Endothelial cell of umbilical vein (primary cell): ENCODE measurements at regions not wholly inside any gene's neighbourhood (a gene's known extent, or its start where the extent isn't known, plus 50 kb on each side); places are given as distances from the start of the nearest gene placed in this dataset.

Experiments used
- BruUV-seq: library from RNA; stranded (reverse); fragments of 400-500 nt; replicated peaks from 2 replicates; lab custom pipeline; 2021; lab: Mats Ljungman, UMichigan
- CTCF ChIA-PET: fragments of 300-600, 350-600 bp; sonication (Branson Sonifier 250); formaldehyde crosslinking; loops from one replicate; lab custom pipeline; 2021; ENCODE audit warnings: antibody characterized with exemption, inconsistent platforms; lab: Charles Lee
- POLR2A ChIA-PET: fragments of 300-600, 350-600 bp; sonication (Branson Sonifier 250); formaldehyde crosslinking; loops from one replicate; lab custom pipeline; 2021; ENCODE audit warnings: antibody characterized with exemption, inconsistent platforms; lab: Charles Lee
- DNase-seq: peaks from one replicate; pipeline ENCODE4 v3.0.0-alpha.2; 2011; ENCODE audit warnings: low read depth, low spot score
- FAIRE-seq: peaks from 2 replicates; lab custom pipeline; 2011; peaks lifted over from hg19 to GRCh38; lab: Jason Lieb, UNC
- H2AFZ ChIP-seq: 2 replicates; pipeline ENCODE4 v1.6.0; 2012; ENCODE audit warnings: low read depth, low read length, control low read depth, inconsistent platforms
- H3K27ac ChIP-seq: 2 replicates; pipeline ENCODE4 v1.5.1; 2011; ENCODE audit warnings: low read depth, mild to moderate bottlenecking, control low read depth, low read length, moderate library complexity; ENCODE audit not compliant: insufficient read depth
- H3K27me3 ChIP-seq, 2 experiments: 2 replicates each; pipeline versions ENCODE4 v1.6.0 to v1.6.1; 2011; ENCODE audit warnings: low read length in 2 of 2, mixed read lengths in 1 of 2; ENCODE audit not compliant: control insufficient read depth in 2 of 2, insufficient read depth in 2 of 2
- H3K36me3 ChIP-seq, 2 experiments: 2 replicates in 1 of 2; 3 replicates in 1 of 2; pipeline ENCODE4 v1.5.1; 2011; ENCODE audit warnings: low read length in 2 of 2, mild to moderate bottlenecking in 1 of 2, moderate library complexity in 1 of 2; ENCODE audit not compliant: control insufficient read depth in 2 of 2, insufficient read depth in 2 of 2; ENCODE audit errors: extremely low read depth in 1 of 2
- H3K4me1 ChIP-seq: 3 replicates; pipeline ENCODE4 v1.5.1; 2011; ENCODE audit warnings: mild to moderate bottlenecking, low read length; ENCODE audit not compliant: control insufficient read depth, insufficient read depth; ENCODE audit errors: extremely low read depth
- H3K4me2 ChIP-seq: 2 replicates; pipeline ENCODE4 v1.6.1; 2011; ENCODE audit warnings: low read length, control low read depth, mixed read lengths; ENCODE audit not compliant: insufficient read depth
- H3K4me3 ChIP-seq, 3 experiments: fragments of 200-600 bp in 1 of 3; sonication (generic), shearing (Covaris generic) in 1 of 3; replicated peaks in 1 of 3; 2 replicates each; pipeline ENCODE4 v1.5.1; 2011 to 2016; ENCODE audit warnings: control low read depth in 3 of 3, low read length in 3 of 3, mild to moderate bottlenecking in 2 of 3, inconsistent platforms in 1 of 3, low read depth in 1 of 3, moderate library complexity in 1 of 3; ENCODE audit not compliant: insufficient read depth in 1 of 3
- H3K79me2 ChIP-seq: 2 replicates; pipeline ENCODE4 v1.6.0; 2012; ENCODE audit warnings: low read length, inconsistent platforms; ENCODE audit not compliant: control insufficient read depth, insufficient read depth
- H3K9ac ChIP-seq: replicated peaks from 2 replicates; pipeline ENCODE3; 2011; ENCODE audit warnings: low read length, control low read depth; ENCODE audit not compliant: insufficient read depth; ENCODE audit errors: extremely low read depth
- H3K9me1 ChIP-seq: replicated peaks from 3 replicates; pipeline ENCODE4 v1.6.0; 2011; ENCODE audit warnings: mild to moderate bottlenecking, low read length; ENCODE audit not compliant: control insufficient read depth, insufficient read depth; ENCODE audit errors: extremely low read depth
- H3K9me3 ChIP-seq: replicated peaks from 2 replicates; pipeline ENCODE4 v1.5.1; 2012; ENCODE audit warnings: low read length, inconsistent platforms; ENCODE audit not compliant: control insufficient read depth, insufficient read depth
- H4K20me1 ChIP-seq: replicated peaks from 2 replicates; pipeline ENCODE3; 2011; ENCODE audit warnings: mild to moderate bottlenecking, low read length; ENCODE audit not compliant: control insufficient read depth, insufficient read depth; ENCODE audit errors: extremely low read depth
- CTCF ChIP-seq, 2 donors: IDR thresholded peaks; 1 replicate in 1 of 2; 2 replicates in 1 of 2; pipeline ENCODE4 v1.5.1; 2011; ENCODE audit warnings: low read length in 2 of 2, mild to moderate bottlenecking in 2 of 2, moderate library complexity in 2 of 2, control low read depth in 1 of 2, inconsistent platforms in 1 of 2, low read depth in 1 of 2; ENCODE audit not compliant: insufficient read depth in 1 of 2; ENCODE audit errors: extremely low read depth in 1 of 2
- EZH2 ChIP-seq: IDR thresholded peaks from 2 replicates; pipeline ENCODE4 v1.6.1; 2012; ENCODE audit warnings: borderline replicate concordance, low read depth, mild to moderate bottlenecking, moderate library complexity, low read length, inconsistent platforms; ENCODE audit not compliant: severe bottlenecking
- FOS ChIP-seq: IDR thresholded peaks from 2 replicates; pipeline ENCODE4 v1.6.1; 2011; ENCODE audit warnings: mild to moderate bottlenecking, low read length, moderate library complexity, borderline replicate concordance; ENCODE audit not compliant: insufficient read depth
- GATA2 ChIP-seq: IDR thresholded peaks from 2 replicates; pipeline ENCODE4 v1.7.0; 2011; ENCODE audit warnings: low read depth, mild to moderate bottlenecking, moderate library complexity, mixed read lengths, low read length; ENCODE audit not compliant: insufficient read length, insufficient read depth
- JUN ChIP-seq: IDR thresholded peaks from 2 replicates; pipeline ENCODE4 v1.6.1; 2011; ENCODE audit warnings: borderline replicate concordance, low read depth; ENCODE audit not compliant: insufficient read length, insufficient read depth
- MYC ChIP-seq: IDR thresholded peaks from one replicate; pipeline ENCODE4 v1.6.1; 2011; ENCODE audit warnings: mild to moderate bottlenecking, low read depth, low read length
- POLR2A ChIP-seq: IDR thresholded peaks from 2 replicates; pipeline ENCODE4 v1.6.1; 2012; ENCODE audit warnings: low read depth, mild to moderate bottlenecking, control low read depth, low read length
- POLR2AphosphoS5 ChIP-seq: IDR thresholded peaks from 2 replicates; pipeline ENCODE4 v1.6.1; 2012; ENCODE audit warnings: low read depth, mild to moderate bottlenecking, control low read depth, low read length, moderate library complexity; ENCODE audit not compliant: insufficient read depth
- dilution Hi-C: fragments of 300-500 bp; cut with MboI; formaldehyde crosslinking; loops from one replicate; pipeline ENCODE4 v1.15.0; 2019; ENCODE audit warnings: low sequenced_read_pairs; ENCODE audit not compliant: extremely low pct_ligation_motif_present
- intact Hi-C: fragments of 100-400 bp; cut with micrococcal nuclease; formaldehyde crosslinking; loops from one replicate; pipeline ENCODE4 v1.10.0; 2022
- TF ChIP-seq, protein P1 (sequence below): IDR thresholded peaks from 2 replicates; pipeline ENCODE4 v1.6.1; 2011; ENCODE audit not compliant: insufficient read depth, insufficient read length

DNA sequence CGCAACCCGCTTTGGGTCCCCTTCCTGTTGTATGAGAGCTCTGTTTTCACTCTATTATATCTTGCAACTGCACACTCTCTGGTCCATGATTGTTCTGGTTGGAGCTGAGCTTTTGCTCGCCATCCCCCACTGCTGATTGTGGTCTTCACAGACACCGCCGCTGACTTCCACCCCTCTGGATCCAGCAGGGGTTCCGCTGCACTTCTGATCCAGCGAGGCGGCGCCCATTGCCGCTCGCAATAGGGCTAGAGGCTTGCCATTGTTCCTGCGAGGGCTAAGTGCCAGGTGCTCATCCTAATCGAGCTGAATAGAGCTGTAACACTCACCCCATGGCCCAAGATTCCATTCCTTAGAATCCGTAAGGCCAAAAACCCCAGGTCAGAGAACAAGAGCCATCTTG lies 1905.8 kb upstream of the RAG2 start:
- Histone ChIP-seq H3K27me3 (no peaks in the 10 kb centered on the region), H3K4me1 (no peaks in the 10 kb centered on the region), H3K79me2 (no peaks in the 10 kb centered on the region), H3K36me3 (no peaks in the 10 kb centered on the region), H2AFZ (no peak overlapping the region), H4K20me1 (no peaks in the 10 kb centered on the region), H3K4me2 (no peak overlapping the region), H3K4me3 (no peak overlapping the region), H3K27ac (no peak overlapping the region), H3K9ac (no peak overlapping the region), H3K9me1 (no peaks in the 10 kb centered on the region), H3K9me3 (peaks cover 1% of the 10 kb centered on the region)
- intact Hi-C loops, result no loop called here
- CTCF ChIA-PET, result no interaction called here
- POLR2A ChIA-PET, result no interaction called here
- no peak for TF ChIP-seq POLR2A
- TF ChIP-seq MYC, result no peak
- TF ChIP-seq GATA2, result no peak
- no peak for TF ChIP-seq POLR2AphosphoS5
- TF ChIP-seq, protein P1, sequence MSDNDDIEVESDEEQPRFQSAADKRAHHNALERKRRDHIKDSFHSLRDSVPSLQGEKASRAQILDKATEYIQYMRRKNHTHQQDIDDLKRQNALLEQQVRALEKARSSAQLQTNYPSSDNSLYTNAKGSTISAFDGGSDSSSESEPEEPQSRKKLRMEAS, result no peak
- no peak for TF ChIP-seq CTCF (IDR thresholded peaks at IDR 0.05; ENCODE audit: extremely low read depth in 1 of 2, insufficient read depth in 1 of 2, low read depth in 1 of 2, low read length in 2 of 2)
- TF ChIP-seq FOS, result no peak
- TF ChIP-seq EZH2, result no peak
- no peak for TF ChIP-seq JUN
- FAIRE-seq (no peak), DNase-seq (no peak)
- no TSS peak for BruUV-seq
- dilution Hi-C loops, result no loop called here
